KOPT-K1 (cell line): ENCODE measurements at regions not wholly inside any gene's neighbourhood (a gene's known extent, or its start where the extent isn't known, plus 50 kb on each side); places are given as distances from the start of the nearest gene placed in this dataset.

Source experiments
- H3K27ac ChIP-seq: fragments of 200-600 bp; sonication (generic); 2 replicates; pipeline ENCODE4 v1.5.1; 2016; ENCODE audit warnings: antibody characterized with exemption, mild to moderate bottlenecking, low read depth, low read length; ENCODE audit not compliant: poor library complexity, severe bottlenecking
- H3K36me3 ChIP-seq: fragments of 200-600 bp; sonication (generic); 2 replicates; pipeline ENCODE4 v1.5.1; 2017; ENCODE audit warnings: antibody characterized with exemption, mild to moderate bottlenecking, low read length, moderate library complexity; ENCODE audit not compliant: insufficient read depth
- H3K9me3 ChIP-seq: fragments of 200-600 bp; sonication (generic); 2 replicates; pipeline ENCODE4 v1.5.1; 2017; ENCODE audit warnings: antibody characterized with exemption, low read length, mild to moderate bottlenecking; ENCODE audit not compliant: insufficient read depth, poor library complexity, severe bottlenecking

GRCh38 chr20:61134296-61135030 is 117.6 kb upstream of the CDH4 start:
- no peak overlapping the region for H3K27ac ChIP-seq
- no peaks in the 10 kb centered on the region for H3K36me3 ChIP-seq
- H3K9me3 ChIP-seq = no peaks in the 10 kb centered on the region

- H3K9me3 ChIP-seq = no peaks in the 10 kb centered on the region
- H3K36me3 ChIP-seq = no peaks in the 10 kb centered on the region
- H3K27ac ChIP-seq = no peak overlapping the region
Measured at GRCh38 chr20:61135266-61135665, 116.8 kb upstream of the CDH4 start.

GRCh38 chr20:61135968-61136367 is 116.1 kb upstream of the CDH4 start:
- Histone ChIP-seq H3K9me3 (no peaks in the 10 kb centered on the region), H3K27ac (no peak overlapping the region), H3K36me3 (no peaks in the 10 kb centered on the region)

GRCh38 chr20:61138566-61138965 is 113.5 kb upstream of the CDH4 start:
- H3K36me3 ChIP-seq = no peaks in the 10 kb centered on the region
- H3K9me3 ChIP-seq = no peaks in the 10 kb centered on the region
- no peak overlapping the region for H3K27ac ChIP-seq

GRCh38 chr20:61139031-61139430 is 113.0 kb upstream of the CDH4 start:
- Histone ChIP-seq H3K36me3 (no peaks in the 10 kb centered on the region), H3K9me3 (no peaks in the 10 kb centered on the region), H3K27ac (no peak overlapping the region)

- no peaks in the 10 kb centered on the region for H3K36me3 ChIP-seq
- H3K27ac ChIP-seq = no peak overlapping the region
- peaks cover 6% of the 10 kb centered on the region for H3K9me3 ChIP-seq
Measured at GRCh38 chr20:61140576-61140975, 111.5 kb upstream of the CDH4 start.

GRCh38 chr20:61146023-61146422 is 106.0 kb upstream of the CDH4 start:
- Histone ChIP-seq H3K36me3 (no peaks in the 10 kb centered on the region), H3K27ac (no peak overlapping the region), H3K9me3 (peaks cover 6% of the 10 kb centered on the region)

- no peak overlapping the region for H3K27ac ChIP-seq
- peaks cover 2% of the 10 kb centered on the region for H3K9me3 ChIP-seq
- H3K36me3 ChIP-seq = no peaks in the 10 kb centered on the region
Measured at GRCh38 chr20:61149636-61150035, 102.4 kb upstream of the CDH4 start.

- no peak overlapping the region for H3K27ac ChIP-seq
- no peaks in the 10 kb centered on the region for H3K36me3 ChIP-seq
- H3K9me3 ChIP-seq = peaks cover 7% of the 10 kb centered on the region
Measured at GRCh38 chr20:61157301-61157700, 94.8 kb upstream of the CDH4 start.

GRCh38 chr20:61159957-61160686 is 91.9 kb upstream of the CDH4 start:
- no peaks in the 10 kb centered on the region for H3K36me3 ChIP-seq
- no peak overlapping the region for H3K27ac ChIP-seq
- H3K9me3 ChIP-seq = peaks cover 7% of the 10 kb centered on the region

- Histone ChIP-seq H3K27ac (no peak overlapping the region), H3K9me3 (peaks cover 7% of the 10 kb centered on the region), H3K36me3 (no peaks in the 10 kb centered on the region)
Measured at GRCh38 chr20:61161726-61162390, 90.2 kb upstream of the CDH4 start.

GRCh38 chr20:61162451-61162850 is 89.6 kb upstream of the CDH4 start:
- Histone ChIP-seq H3K36me3 (no peaks in the 10 kb centered on the region), H3K9me3 (peaks cover 6% of the 10 kb centered on the region), H3K27ac (no peak overlapping the region)

- Histone ChIP-seq H3K36me3 (no peaks in the 10 kb centered on the region), H3K27ac (no peak overlapping the region), H3K9me3 (peaks cover under 1% of the 10 kb centered on the region)
Measured at GRCh38 chr20:61163031-61163430, 89.0 kb upstream of the CDH4 start.

GRCh38 chr20:61166324-61166723 is 85.7 kb upstream of the CDH4 start:
- H3K36me3 ChIP-seq = no peaks in the 10 kb centered on the region
- no peak overlapping the region for H3K27ac ChIP-seq

GRCh38 chr20:61168605-61169004 is 83.5 kb upstream of the CDH4 start:
- no peak overlapping the region for H3K27ac ChIP-seq
- H3K36me3 ChIP-seq = no peaks in the 10 kb centered on the region
- no peaks in the 10 kb centered on the region for H3K9me3 ChIP-seq

More at GRCh38 chr20:61166324-61166723, 85.7 kb upstream of the CDH4 start:
- H3K9me3 ChIP-seq = no peaks in the 10 kb centered on the region
